Naive thymus-derived CD4-positive, alpha-beta T cell (primary cell): ENCODE measurements at regions not wholly inside any gene's neighbourhood (a gene's known extent, or its start where the extent isn't known, plus 50 kb on each side); places are given as distances from the start of the nearest gene placed in this dataset.

Experiments used
- ATAC-seq: fragments of 150-1000 bp; cut with Tn5 transposase; 2 replicates; pipeline ENCODE4 v1.10.0; 2021; ENCODE audit warnings: mild to moderate bottlenecking, moderate library complexity
- CTCF ChIA-PET: fragments of 350-600 bp; sonication (Branson Sonifier 250); formaldehyde crosslinking; loops from one replicate; lab custom pipeline; 2021; ENCODE audit warnings: antibody characterized with exemption; lab: Charles Lee
- POLR2A ChIA-PET: fragments of 350-600 bp; sonication (Branson Sonifier 250); formaldehyde crosslinking; loops from one replicate; lab custom pipeline; 2021; ENCODE audit warnings: antibody characterized with exemption, inconsistent platforms; lab: Charles Lee
- DNase-seq, 9 donors: peaks; one replicate each; pipeline versions ENCODE4 v3.0.0 to v3.0.0-alpha.2; 2020 to 2022; ENCODE audit warnings: mixed read lengths in 1 of 9
- H3K27ac ChIP-seq: one replicate; pipeline ENCODE4 v1.7.0; 2013; ENCODE audit warnings: mild to moderate bottlenecking, low read depth, low read length, moderate library complexity
- H3K27me3 ChIP-seq, 2 donors: one replicate each; pipeline ENCODE4 v1.7.0; 2013; ENCODE audit warnings: low read length in 2 of 2, mild to moderate bottlenecking in 2 of 2, moderate library complexity in 2 of 2; ENCODE audit not compliant: control insufficient read depth in 2 of 2, insufficient read depth in 2 of 2
- H3K36me3 ChIP-seq, 3 experiments: 1 replicate in 2 of 3; 2 replicates in 1 of 3; pipeline ENCODE4 v1.7.0; 2013; ENCODE audit warnings: low read length in 3 of 3, mild to moderate bottlenecking in 3 of 3, moderate library complexity in 1 of 3; ENCODE audit not compliant: insufficient read depth in 3 of 3, control insufficient read depth in 2 of 3
- H3K4me1 ChIP-seq, 2 donors: one replicate each; pipeline ENCODE4 v1.7.0; 2013; ENCODE audit warnings: low read length in 2 of 2, mild to moderate bottlenecking in 2 of 2, moderate library complexity in 1 of 2; ENCODE audit not compliant: control insufficient read depth in 2 of 2, insufficient read depth in 2 of 2
- H3K4me3 ChIP-seq: 2 replicates; pipeline ENCODE4 v1.7.0; 2013; ENCODE audit warnings: mild to moderate bottlenecking, low read length
- H3K9me3 ChIP-seq, 3 experiments: 1 replicate in 2 of 3; 2 replicates in 1 of 3; pipeline ENCODE4 v1.7.0; 2013; ENCODE audit warnings: low read length in 3 of 3; ENCODE audit not compliant: control insufficient read depth in 2 of 3
- H3K27ac Mint-ChIP-seq, 9 donors: one replicate each; pipeline ENCODE4 v1.8.0; 2020 to 2022; ENCODE audit warnings: mixed read lengths in 9 of 9, mild to moderate bottlenecking in 8 of 9, moderate library complexity in 5 of 9, inconsistent platforms in 2 of 9
- H3K27me3 Mint-ChIP-seq, 5 donors: one replicate each; pipeline ENCODE4 v1.8.0; 2021 to 2022; ENCODE audit warnings: mixed read lengths in 5 of 5, mild to moderate bottlenecking in 1 of 5
- H3K36me3 Mint-ChIP-seq, 5 donors: one replicate each; pipeline ENCODE4 v1.8.0; 2020 to 2022; ENCODE audit warnings: mixed read lengths in 5 of 5, mild to moderate bottlenecking in 3 of 5, inconsistent platforms in 1 of 5
- H3K4me1 Mint-ChIP-seq, 7 donors: one replicate each; pipeline ENCODE4 v1.8.0; 2020 to 2022; ENCODE audit warnings: mixed read lengths in 7 of 7, mild to moderate bottlenecking in 3 of 7, inconsistent platforms in 1 of 7
- H3K4me3 Mint-ChIP-seq, 10 donors: one replicate each; pipeline ENCODE4 v1.8.0; 2020 to 2022; ENCODE audit warnings: mild to moderate bottlenecking in 10 of 10, mixed read lengths in 10 of 10, moderate library complexity in 6 of 10, inconsistent platforms in 2 of 10
- H3K9me3 Mint-ChIP-seq, 11 donors: one replicate each; pipeline ENCODE4 v1.8.0; 2020 to 2022; ENCODE audit warnings: mixed read lengths in 11 of 11, mild to moderate bottlenecking in 4 of 11, inconsistent platforms in 1 of 11, moderate library complexity in 1 of 11
- intact Hi-C, 2 donors: fragments of 100-400 bp; cut with micrococcal nuclease; formaldehyde crosslinking; loops; one replicate each; pipeline ENCODE4 v1.15.1; 2023

DNA sequence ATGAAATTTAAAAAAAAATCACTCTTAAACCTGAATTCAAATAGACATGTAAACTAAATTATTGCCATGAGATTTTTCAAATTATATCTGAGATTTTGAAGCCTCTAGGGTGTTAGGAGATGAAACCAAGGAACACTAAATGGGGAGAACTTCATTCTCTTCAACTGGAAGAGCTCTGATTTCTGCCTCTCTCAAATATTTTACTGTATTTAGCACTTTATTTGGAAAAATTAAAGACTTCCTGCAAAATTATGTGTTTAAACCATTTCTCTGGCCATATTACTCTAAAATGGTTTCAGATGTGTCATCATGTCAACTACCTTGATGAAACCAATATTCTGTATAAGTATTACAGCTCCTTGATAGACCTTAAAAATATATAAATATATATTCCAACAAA lies 1571.6 kb upstream of the PRR20A start:
- no peak overlapping the region for H3K4me3 Mint-ChIP-seq

DNA sequence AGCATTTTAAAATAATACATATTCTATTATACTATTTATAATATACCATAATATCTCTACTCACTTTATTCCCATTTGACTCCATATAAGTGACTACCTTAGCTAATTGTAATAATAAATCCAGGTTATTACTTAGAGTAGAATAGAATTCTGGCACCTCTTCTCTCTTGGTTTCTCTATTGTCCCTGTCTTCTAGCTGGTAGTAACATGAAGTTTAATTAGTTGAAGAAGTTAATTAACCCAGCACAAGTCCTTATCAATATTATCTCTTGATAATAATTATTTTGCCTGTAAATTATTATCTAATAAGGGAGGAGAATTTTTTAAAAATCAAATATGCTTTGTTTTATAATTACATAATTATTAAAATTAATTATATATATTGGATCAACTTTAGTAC lies 1571.2 kb upstream of the PRR20A start:
- intact Hi-C loops = no loop called here
- H3K36me3 Mint-ChIP-seq = no peaks in the 10 kb centered on the region
- Histone ChIP-seq H3K27ac (no peak overlapping the region), H3K4me3 (no peak overlapping the region), H3K36me3 (no peaks in the 10 kb centered on the region), H3K27me3 (no peaks in the 10 kb centered on the region), H3K4me1 (no peaks in the 10 kb centered on the region), H3K9me3 (no peaks in the 10 kb centered on the region)
- no peaks in the 10 kb centered on the region for H3K4me1 Mint-ChIP-seq
- no peaks in the 10 kb centered on the region for H3K27me3 Mint-ChIP-seq
- ChIA-PET CTCF (no interaction called here), POLR2A (no interaction called here)
- ATAC-seq (no peak), DNase-seq (no peak)
- H3K27ac Mint-ChIP-seq = no peak overlapping the region
- no peak overlapping the region for H3K4me3 Mint-ChIP-seq
- peaks cover 0 to 24% (median 3%) of the 10 kb centered on the region in 11 donors for H3K9me3 Mint-ChIP-seq

More for the DNA sequence above, 1571.6 kb upstream of the PRR20A start:
- Mint-ChIP-seq H3K4me1 (no peaks in the 10 kb centered on the region), H3K36me3 (no peaks in the 10 kb centered on the region), H3K27ac (no peak overlapping the region), H3K27me3 (no peaks in the 10 kb centered on the region), H3K9me3 (peaks cover 0 to 20% (median 3%) of the 10 kb centered on the region in 11 donors)
- Histone ChIP-seq H3K4me1 (no peaks in the 10 kb centered on the region), H3K27ac (no peak overlapping the region), H3K27me3 (no peaks in the 10 kb centered on the region), H3K4me3 (no peak overlapping the region), H3K9me3 (peaks cover 0 to 3% (median 0%) of the 10 kb centered on the region in 3 experiments), H3K36me3 (no peaks in the 10 kb centered on the region)
- POLR2A ChIA-PET = no interaction called here
- DNase-seq (no peak), ATAC-seq (no peak)
- intact Hi-C loops = no loop called here
- CTCF ChIA-PET = no interaction called here

DNA sequence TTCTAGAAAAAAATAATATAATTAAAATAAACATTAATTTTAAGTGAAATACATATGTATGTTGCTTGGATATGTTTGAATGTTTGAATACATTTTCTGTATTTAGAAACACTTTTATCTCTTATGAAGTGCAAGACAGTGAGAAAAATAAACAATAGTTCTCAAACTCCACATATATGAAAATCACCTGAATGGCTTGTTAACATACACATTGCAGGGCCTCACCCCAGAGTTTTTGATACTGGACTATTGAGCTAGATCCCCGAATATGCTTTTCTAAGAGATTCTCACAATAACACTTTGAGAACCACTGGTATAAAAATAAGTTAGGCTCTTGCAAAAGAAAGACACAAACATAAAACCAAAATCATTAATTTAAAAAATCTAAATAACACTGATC lies 1570.3 kb upstream of the PRR20A start:
- DNase-seq (no peak), ATAC-seq (no peak)
- Mint-ChIP-seq H3K4me3 (no peak overlapping the region), H3K36me3 (no peaks in the 10 kb centered on the region), H3K27me3 (no peaks in the 10 kb centered on the region), H3K27ac (no peak overlapping the region), H3K4me1 (no peaks in the 10 kb centered on the region), H3K9me3 (peaks cover 0 to 25% (median 3%) of the 10 kb centered on the region in 11 donors)
- POLR2A ChIA-PET = no interaction called here
- no peaks in the 10 kb centered on the region for H3K27me3 ChIP-seq
- H3K9me3 ChIP-seq = no peaks in the 10 kb centered on the region
- H3K27ac ChIP-seq = no peak overlapping the region
- H3K36me3 ChIP-seq = no peaks in the 10 kb centered on the region
- H3K4me1 ChIP-seq = no peaks in the 10 kb centered on the region
- no peak overlapping the region for H3K4me3 ChIP-seq
- CTCF ChIA-PET = no interaction called here
- intact Hi-C loops = no loop called here

DNA sequence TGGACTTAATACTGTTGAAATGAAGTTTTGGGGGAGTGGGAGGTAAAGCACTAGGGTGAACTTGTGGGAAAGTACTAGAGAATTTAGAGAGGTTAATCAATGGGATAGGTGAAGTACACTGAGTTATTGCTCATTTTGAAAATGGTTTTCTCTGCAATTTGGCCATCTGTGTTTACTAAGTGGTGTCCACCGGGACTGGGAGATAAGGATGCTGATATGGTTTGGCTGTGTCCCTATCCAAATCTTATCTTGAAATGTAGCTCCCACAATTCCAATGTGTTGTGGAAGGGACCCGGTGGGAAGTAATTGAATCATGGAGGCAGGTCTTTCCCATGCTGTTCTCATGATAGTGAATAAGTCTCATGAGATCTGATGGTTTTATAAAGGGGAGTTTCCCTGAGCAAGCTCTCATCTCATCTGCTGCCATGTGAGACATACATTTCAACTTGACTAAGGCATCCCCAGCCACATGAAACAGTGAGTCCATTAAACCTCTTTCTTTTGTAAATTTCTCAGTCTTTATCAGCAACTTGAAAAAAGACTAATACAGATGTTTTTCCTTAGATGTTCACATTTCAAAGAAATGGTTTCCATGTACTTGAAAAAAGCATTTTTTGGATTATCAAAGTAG lies 1569.4 kb upstream of the PRR20A start:
- H3K4me3 Mint-ChIP-seq = no peak overlapping the region
- H3K27me3 ChIP-seq = no peaks in the 10 kb centered on the region
- ATAC-seq (no peak), DNase-seq (no peak)
- no peak overlapping the region for H3K4me3 ChIP-seq
- no peak overlapping the region for H3K27ac ChIP-seq
- intact Hi-C loops = no loop called here
- H3K36me3 ChIP-seq = no peaks in the 10 kb centered on the region
- no peaks in the 10 kb centered on the region for H3K9me3 ChIP-seq
- no peaks in the 10 kb centered on the region for H3K4me1 ChIP-seq
- ChIA-PET CTCF (no interaction called here), POLR2A (no interaction called here)
- no peak overlapping the region for H3K27ac Mint-ChIP-seq
- no peaks in the 10 kb centered on the region for H3K27me3 Mint-ChIP-seq
- H3K9me3 Mint-ChIP-seq = peaks cover 0 to 22% (median 3%) of the 10 kb centered on the region in 11 donors
- H3K4me1 Mint-ChIP-seq = no peaks in the 10 kb centered on the region
- no peaks in the 10 kb centered on the region for H3K36me3 Mint-ChIP-seq

DNA sequence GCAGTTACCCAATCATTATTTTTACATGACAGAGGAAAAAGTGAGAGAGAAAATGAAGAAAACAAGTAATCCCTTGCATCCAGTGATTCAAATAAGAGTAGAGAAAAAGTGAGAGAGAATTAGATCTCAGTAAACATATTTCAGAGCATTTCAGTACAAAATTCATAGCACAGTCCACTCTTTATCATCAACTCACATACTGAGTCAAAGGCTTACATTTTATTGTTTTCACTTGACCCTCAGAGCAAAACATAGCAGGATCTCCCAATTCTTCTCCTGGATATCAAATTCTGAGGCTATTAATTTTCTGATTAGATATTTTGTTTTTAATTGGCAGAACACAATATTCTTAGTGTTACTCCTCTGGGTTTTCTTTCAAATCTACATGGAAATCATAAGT lies 1568.3 kb upstream of the PRR20A start:
- no peak for ATAC-seq
- H3K27me3 ChIP-seq = no peaks in the 10 kb centered on the region
- H3K4me3 Mint-ChIP-seq = no peak overlapping the region
- H3K36me3 Mint-ChIP-seq = no peaks in the 10 kb centered on the region
- no peak for DNase-seq
- H3K27ac ChIP-seq = no peak overlapping the region
- H3K27ac Mint-ChIP-seq = no peak overlapping the region
- H3K27me3 Mint-ChIP-seq = no peaks in the 10 kb centered on the region
- intact Hi-C loops = no loop called here
- peaks cover 0 to 15% (median 3%) of the 10 kb centered on the region in 11 donors for H3K9me3 Mint-ChIP-seq
- H3K4me3 ChIP-seq = no peak overlapping the region
- no peaks in the 10 kb centered on the region for H3K4me1 ChIP-seq
- H3K36me3 ChIP-seq = no peaks in the 10 kb centered on the region
- ChIA-PET POLR2A (no interaction called here), CTCF (no interaction called here)
- no peaks in the 10 kb centered on the region for H3K4me1 Mint-ChIP-seq
- H3K9me3 ChIP-seq = no peaks in the 10 kb centered on the region

DNA sequence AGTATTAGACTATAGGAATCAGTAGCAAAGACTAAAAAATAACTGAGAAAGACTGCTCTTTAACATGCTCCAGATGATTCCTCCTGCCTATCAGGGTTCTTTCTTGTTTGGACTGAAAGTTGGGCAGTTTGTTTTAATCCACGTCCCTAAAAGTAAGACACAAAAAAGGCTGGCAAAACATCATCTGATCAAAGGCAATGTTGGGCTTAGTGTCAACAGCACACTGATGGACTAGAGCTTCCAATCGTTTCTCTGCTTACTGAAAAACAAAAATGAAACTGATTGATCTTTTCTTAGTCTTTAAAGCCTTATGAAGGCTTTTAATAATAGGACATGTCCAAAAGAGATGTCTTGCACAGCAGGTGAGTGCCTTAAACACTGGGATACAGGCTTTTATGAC lies 1567.9 kb upstream of the PRR20A start:
- no peaks in the 10 kb centered on the region for H3K36me3 ChIP-seq
- ChIA-PET POLR2A (no interaction called here), CTCF (no interaction called here)
- ATAC-seq (no peak), DNase-seq (no peak)
- H3K9me3 ChIP-seq = no peaks in the 10 kb centered on the region
- H3K4me3 ChIP-seq = no peak overlapping the region
- no peaks in the 10 kb centered on the region for H3K36me3 Mint-ChIP-seq
- no peaks in the 10 kb centered on the region for H3K4me1 ChIP-seq
- no peak overlapping the region for H3K27ac Mint-ChIP-seq
- intact Hi-C loops = no loop called here
- H3K4me1 Mint-ChIP-seq = no peaks in the 10 kb centered on the region
- H3K4me3 Mint-ChIP-seq = no peak overlapping the region
- H3K9me3 Mint-ChIP-seq = peaks cover 0 to 12% (median 4%) of the 10 kb centered on the region in 11 donors
- H3K27me3 Mint-ChIP-seq = no peaks in the 10 kb centered on the region
- H3K27ac ChIP-seq = no peak overlapping the region
- no peaks in the 10 kb centered on the region for H3K27me3 ChIP-seq

DNA sequence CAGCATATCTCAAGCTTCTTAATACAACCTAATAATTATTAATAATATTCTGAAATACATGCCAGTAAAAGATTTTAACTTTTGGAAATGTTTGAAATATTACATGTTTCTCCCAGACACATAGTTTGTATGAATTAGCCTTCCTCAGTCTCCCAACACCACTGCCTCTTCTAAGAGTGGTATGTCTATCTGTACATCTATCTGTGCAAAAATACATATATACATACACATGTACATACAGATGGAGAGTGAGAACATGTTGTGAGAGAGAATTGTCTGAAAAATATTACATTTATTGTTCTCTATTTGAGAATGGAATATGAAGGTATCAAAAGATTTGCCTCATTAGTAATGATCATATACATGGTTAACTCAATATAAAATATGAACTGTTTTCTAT lies 1567.2 kb upstream of the PRR20A start:
- ATAC-seq = no peak
- POLR2A ChIA-PET = no interaction called here
- H3K4me3 Mint-ChIP-seq = no peak overlapping the region

More for the DNA sequence above, 1567.2 kb upstream of the PRR20A start:
- no peaks in the 10 kb centered on the region for H3K4me1 Mint-ChIP-seq
- H3K4me1 ChIP-seq = no peaks in the 10 kb centered on the region
- CTCF ChIA-PET = no interaction called here
- no peak overlapping the region for H3K27ac Mint-ChIP-seq
- H3K36me3 ChIP-seq = no peaks in the 10 kb centered on the region
- DNase-seq = no peak
- no peaks in the 10 kb centered on the region for H3K27me3 Mint-ChIP-seq
- H3K4me3 ChIP-seq = no peak overlapping the region
- H3K36me3 Mint-ChIP-seq = no peaks in the 10 kb centered on the region
- peaks cover 0 to 12% (median 5%) of the 10 kb centered on the region in 11 donors for H3K9me3 Mint-ChIP-seq
- no peak overlapping the region for H3K27ac ChIP-seq
- H3K27me3 ChIP-seq = no peaks in the 10 kb centered on the region
- intact Hi-C loops = no loop called here
- H3K9me3 ChIP-seq = no peaks in the 10 kb centered on the region
